ENCODE measurements at regions not wholly inside any gene's neighbourhood (a gene's known extent, or its start where the extent isn't known, plus 50 kb on each side); places are given as distances from the start of the nearest gene placed in this dataset.
"Not testable (repeated sequence)": the region's sequence is repeated elsewhere in the genome, so short reads cannot be mapped to it uniquely, and the experiment has no call there.

DNA sequence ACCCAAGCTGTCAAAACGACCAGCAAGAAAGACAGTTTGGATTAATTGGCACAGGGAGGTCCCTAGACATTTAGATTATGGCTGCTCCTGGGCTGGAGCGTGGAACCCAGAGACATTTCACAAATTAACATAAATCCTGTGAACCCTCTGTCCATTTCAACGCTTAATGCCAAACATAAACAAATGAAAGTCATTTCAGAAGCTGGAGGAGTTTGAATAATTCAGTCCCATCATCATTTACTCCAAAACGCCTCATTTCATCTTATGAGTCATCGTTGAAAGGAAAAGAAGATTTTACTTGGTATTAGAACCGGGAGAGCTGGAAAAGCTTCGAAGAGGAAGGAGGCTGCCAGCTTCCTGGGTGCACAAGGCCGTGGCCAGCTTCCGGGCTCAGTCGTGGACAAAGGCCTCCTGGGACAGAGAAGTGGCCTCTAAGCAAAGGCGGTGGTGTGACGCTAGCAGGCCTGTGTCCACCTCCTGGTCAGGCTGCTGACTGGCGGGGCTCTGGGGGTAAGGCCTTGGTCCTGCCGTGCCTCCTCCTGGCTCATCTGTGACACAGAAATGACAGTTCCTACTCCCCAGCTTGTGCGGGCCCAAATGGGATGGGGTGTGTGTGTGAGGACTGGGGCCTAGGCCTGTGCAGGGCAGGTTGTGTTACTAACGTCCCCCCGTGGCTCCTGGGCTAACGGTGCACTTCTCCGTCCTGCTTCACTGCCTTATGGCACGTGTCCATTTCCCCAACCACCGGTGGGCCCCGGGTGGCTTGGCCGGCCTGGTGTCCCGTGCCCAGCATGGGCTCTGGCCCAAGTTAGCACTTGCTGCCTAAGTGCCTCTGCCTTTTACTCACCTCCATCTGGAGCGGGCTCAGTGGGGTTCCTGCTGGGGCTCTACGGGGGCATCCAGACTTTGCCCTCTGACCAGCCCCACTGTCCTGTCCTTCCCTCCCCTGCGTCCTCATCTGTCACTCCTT lies 71.6 kb downstream of the RRM2 start:
- H3K27ac Mint-ChIP-seq = no peak overlapping the region
- DNase-seq (no peak), ATAC-seq (replicated peaks) (no peak)
- no peaks in the 10 kb centered on the region for H3K27me3 Mint-ChIP-seq
- H3K36me3 Mint-ChIP-seq = peaks cover 2 to 18% of the 10 kb centered on the region in 2 donors
- H3K4me1 Mint-ChIP-seq = peaks cover 17 to 18% of the 10 kb centered on the region in 2 donors
- H3K9me3 Mint-ChIP-seq = peaks cover 13 to 20% of the 10 kb centered on the region in 2 donors
- H3K4me3 Mint-ChIP-seq = no peak overlapping the region

DNA sequence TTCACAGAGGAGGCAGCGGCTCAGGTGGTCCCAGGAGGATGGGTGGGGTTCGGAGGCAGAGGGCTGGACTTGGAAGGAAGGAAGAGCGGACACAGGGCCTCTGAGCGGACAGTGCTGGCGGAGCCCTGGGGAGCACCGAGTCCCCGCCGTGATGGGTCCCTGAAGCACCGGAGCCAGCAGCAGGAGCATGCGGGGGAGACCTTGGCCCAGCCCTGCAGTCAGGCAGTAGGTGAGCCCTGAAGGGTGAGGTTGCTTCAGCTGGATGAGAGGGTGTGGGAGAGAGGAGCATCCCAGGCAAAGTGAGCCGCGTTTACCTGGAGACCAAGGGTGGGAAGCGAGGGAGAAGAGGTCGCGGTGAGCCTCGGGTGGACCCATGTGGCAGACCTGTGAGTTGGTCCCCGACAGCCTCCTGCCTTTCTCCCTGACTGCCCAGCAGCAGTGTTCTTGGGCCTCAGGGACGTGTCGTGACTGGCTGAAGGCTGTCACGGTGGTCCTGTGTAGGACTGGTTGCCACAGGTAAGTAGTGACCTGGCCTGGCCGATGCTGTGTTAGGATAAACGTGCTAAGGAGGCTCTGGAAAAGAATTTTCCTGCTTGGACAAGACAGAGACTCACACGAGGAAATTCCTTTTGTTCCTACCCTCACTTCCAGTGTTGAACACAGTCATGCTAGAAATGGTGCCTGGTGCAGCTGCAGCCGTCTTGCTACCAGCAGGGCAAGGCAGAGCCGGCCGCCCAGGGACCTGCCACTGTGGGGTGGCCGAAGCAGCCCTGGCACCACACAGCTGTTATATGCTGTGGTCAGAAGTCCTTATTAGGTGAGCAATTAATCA lies 73.0 kb downstream of the RRM2 start:
- DNase-seq (no peak), ATAC-seq (replicated peaks) (no peak)
- H3K4me1 Mint-ChIP-seq = peaks cover 10 to 12% of the 10 kb centered on the region in 2 donors
- H3K36me3 Mint-ChIP-seq = peaks cover 0 to 14% of the 10 kb centered on the region in 2 donors
- H3K4me3 Mint-ChIP-seq = no peak overlapping the region
- H3K27me3 Mint-ChIP-seq = no peaks in the 10 kb centered on the region
- peak overlapping the region; percentile 53 for H3K27ac Mint-ChIP-seq
- H3K9me3 Mint-ChIP-seq = peaks cover 5 to 10% of the 10 kb centered on the region in 2 donors

GRCh38 chr2:10196110-10196892 lies 73.8 kb downstream of the RRM2 start:
- peaks cover 3 to 7% of the 10 kb centered on the region in 2 donors for H3K9me3 Mint-ChIP-seq
- no peaks in the 10 kb centered on the region for H3K27me3 Mint-ChIP-seq
- DNase-seq (no peak), ATAC-seq (replicated peaks) (no peak)
- peaks cover 2 to 4% of the 10 kb centered on the region in 2 donors for H3K4me1 Mint-ChIP-seq
- no peak overlapping the region for H3K4me3 Mint-ChIP-seq
- peaks cover 0 to 11% of the 10 kb centered on the region in 2 donors for H3K36me3 Mint-ChIP-seq
- no peak overlapping the region for H3K27ac Mint-ChIP-seq

GRCh38 chr2:10196948-10197696 lies 74.6 kb downstream of the RRM2 start:
- DNase-seq = no peak
- Mint-ChIP-seq H3K4me1 (no peaks in the 10 kb centered on the region), H3K9me3 (peaks cover 3 to 7% of the 10 kb centered on the region in 2 donors), H3K36me3 (peaks cover 0 to 10% of the 10 kb centered on the region in 2 donors), H3K27ac (no peak overlapping the region), H3K4me3 (no peak overlapping the region), H3K27me3 (no peaks in the 10 kb centered on the region)
- ATAC-seq (replicated peaks) = no peak

DNA sequence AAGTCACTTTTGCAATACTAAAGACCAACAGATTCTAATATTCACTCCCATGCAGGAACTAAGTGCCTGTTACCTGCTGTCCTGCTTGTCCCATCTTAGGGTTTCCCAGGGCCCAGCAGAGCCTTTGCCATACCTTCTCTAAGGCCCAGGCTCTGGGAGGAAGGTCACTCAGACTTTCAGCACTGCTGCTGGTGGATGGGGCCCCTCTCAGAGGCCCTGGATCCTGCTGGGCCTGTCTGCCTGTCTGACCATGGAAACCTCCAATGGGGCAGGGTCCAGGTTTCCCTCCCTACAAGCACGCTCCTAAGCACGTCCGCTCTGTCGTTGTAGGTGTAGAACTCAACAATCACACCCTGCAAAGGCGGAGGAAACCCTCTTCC lies 75.1 kb downstream of the RRM2 start:
- peaks cover 0 to 10% of the 10 kb centered on the region in 2 donors for H3K36me3 Mint-ChIP-seq
- no peak for DNase-seq
- H3K4me3 Mint-ChIP-seq = no peak overlapping the region
- no peaks in the 10 kb centered on the region for H3K27me3 Mint-ChIP-seq
- ATAC-seq (replicated peaks) = no peak
- H3K27ac Mint-ChIP-seq = no peak overlapping the region
- no peaks in the 10 kb centered on the region for H3K4me1 Mint-ChIP-seq
- H3K9me3 Mint-ChIP-seq = peaks cover 3 to 7% of the 10 kb centered on the region in 2 donors

GRCh38 chr2:10198482-10198881 lies 75.9 kb downstream of the RRM2 start:
- not testable (repeated sequence) for H3K4me3 Mint-ChIP-seq

GRCh38 chr2:10201201-10201600 lies 78.7 kb downstream of the RRM2 start:
- no peaks in the 10 kb centered on the region for H3K4me1 Mint-ChIP-seq
- H3K36me3 Mint-ChIP-seq = peaks cover 0 to 10% of the 10 kb centered on the region in 2 donors
- H3K27ac Mint-ChIP-seq = no peak overlapping the region
- H3K9me3 Mint-ChIP-seq = peaks cover 3 to 7% of the 10 kb centered on the region in 2 donors
- ATAC-seq (replicated peaks) = no peak
- DNase-seq = no peak
- H3K4me3 Mint-ChIP-seq = no peak overlapping the region
- H3K27me3 Mint-ChIP-seq = no peaks in the 10 kb centered on the region

More at GRCh38 chr2:10198482-10198881, 75.9 kb downstream of the RRM2 start:
- not testable (repeated sequence) for H3K9me3 Mint-ChIP-seq; DNase-seq; ATAC-seq (replicated peaks); H3K36me3 Mint-ChIP-seq; H3K4me1 Mint-ChIP-seq; H3K27ac Mint-ChIP-seq; H3K27me3 Mint-ChIP-seq

- Mint-ChIP-seq H3K4me1 (no peaks in the 10 kb centered on the region), H3K27ac (no peak overlapping the region), H3K36me3 (peaks cover 0 to 10% of the 10 kb centered on the region in 2 donors), H3K9me3 (peaks cover 3 to 7% of the 10 kb centered on the region in 2 donors), H3K27me3 (no peaks in the 10 kb centered on the region), H3K4me3 (no peak overlapping the region)
- no peak for DNase-seq
- ATAC-seq (replicated peaks) = no peak
Measured at GRCh38 chr2:10202131-10202665, 79.7 kb downstream of the RRM2 start.

- DNase-seq (no peak), ATAC-seq (replicated peaks) (no peak)
- no peaks in the 10 kb centered on the region for H3K36me3 Mint-ChIP-seq
- no peak overlapping the region for H3K27ac Mint-ChIP-seq
- no peaks in the 10 kb centered on the region for H3K27me3 Mint-ChIP-seq
- H3K9me3 Mint-ChIP-seq = no peaks in the 10 kb centered on the region
- H3K4me1 Mint-ChIP-seq = no peaks in the 10 kb centered on the region
- no peak overlapping the region for H3K4me3 Mint-ChIP-seq
Measured at GRCh38 chr2:10204326-10205161, 82.0 kb downstream of the RRM2 start.

DNA sequence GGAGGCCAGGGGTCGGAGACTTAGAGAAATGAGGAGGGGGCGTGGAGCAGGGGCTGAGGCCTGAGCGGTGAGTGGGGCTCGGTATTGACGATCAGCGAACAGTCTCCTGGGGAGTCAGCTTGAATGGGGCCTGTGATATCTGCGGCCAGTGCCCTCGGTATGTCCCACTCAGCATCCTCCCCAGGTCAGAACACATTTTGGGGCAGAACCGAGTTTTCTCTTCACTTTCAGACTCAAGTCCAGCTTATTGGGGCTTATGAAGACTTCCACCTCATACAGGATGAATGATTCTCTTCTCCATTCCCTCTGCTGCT lies 82.6 kb downstream of the RRM2 start:
- H3K9me3 Mint-ChIP-seq = no peaks in the 10 kb centered on the region
- DNase-seq (no peak), ATAC-seq (replicated peaks) (no peak)
- H3K4me3 Mint-ChIP-seq = no peak overlapping the region
- H3K27ac Mint-ChIP-seq = no peak overlapping the region
- no peaks in the 10 kb centered on the region for H3K27me3 Mint-ChIP-seq
- H3K36me3 Mint-ChIP-seq = no peaks in the 10 kb centered on the region
- no peaks in the 10 kb centered on the region for H3K4me1 Mint-ChIP-seq

- Mint-ChIP-seq H3K27ac (no peak overlapping the region), H3K36me3 (no peaks in the 10 kb centered on the region)
- no peak for DNase-seq
Measured at GRCh38 chr2:10208736-10209135, 86.2 kb downstream of the RRM2 start.

GRCh38 chr2:10209406-10209935 lies 86.9 kb downstream of the RRM2 start:
- no peaks in the 10 kb centered on the region for H3K36me3 Mint-ChIP-seq
- H3K9me3 Mint-ChIP-seq = no peaks in the 10 kb centered on the region
- peak overlapping the region; percentile 15 for H3K27ac Mint-ChIP-seq
- no peaks in the 10 kb centered on the region for H3K27me3 Mint-ChIP-seq
- no peaks in the 10 kb centered on the region for H3K4me1 Mint-ChIP-seq
- no peak for DNase-seq
- H3K4me3 Mint-ChIP-seq = no peak overlapping the region
- ATAC-seq (replicated peaks) = no peak

More at GRCh38 chr2:10208736-10209135, 86.2 kb downstream of the RRM2 start:
- no peak for ATAC-seq (replicated peaks)
- Mint-ChIP-seq H3K4me1 (no peaks in the 10 kb centered on the region), H3K4me3 (no peak overlapping the region), H3K27me3 (no peaks in the 10 kb centered on the region), H3K9me3 (no peaks in the 10 kb centered on the region)

All from stimulated activated naive B cell treated with anti-CD40 and anti-IgM and Interleukin-4, amounts not matched to agents 10 μg/mL and 1 μg/mL and 100 μg/mL, for 72 hours (primary cell).